Ovary (tissue), 7 donors: ENCODE measurements at regions not wholly inside any gene's neighbourhood (a gene's known extent, or its start where the extent isn't known, plus 50 kb on each side); places are given as distances from the start of the nearest gene placed in this dataset.
A peak's percentile ranks its signal among the peaks of the same experiment; 100 is the strongest.

Experiments used
- DNase-seq, 5 donors: peaks; one replicate each; pipeline ENCODE4 v3.0.0-alpha.2; 2019 to 2020
- H3K27ac ChIP-seq, 2 donors: fragments of 200-600 bp; one replicate each; pipeline versions ENCODE4 v1.5.1 to v1.8.0; 2019 to 2022
- H3K27me3 ChIP-seq: fragments of 200-600 bp; one replicate; pipeline ENCODE4 v1.8.0; 2022
- H3K36me3 ChIP-seq: fragments of 200-600 bp; sonication (generic); one replicate; pipeline ENCODE4 v1.5.1; 2019
- H3K4me1 ChIP-seq: one replicate; pipeline ENCODE4 v1.8.1; 2013; ENCODE audit warnings: mild to moderate bottlenecking, moderate library complexity; ENCODE audit not compliant: insufficient read depth
- H3K4me3 ChIP-seq: fragments of 200-600 bp; sonication (generic); one replicate; pipeline ENCODE4 v1.5.1; 2017
- H3K9me3 ChIP-seq, 2 donors: fragments of 200-600 bp in 1 of 2; sonication (generic) in 1 of 2; one replicate each; pipeline versions ENCODE4 v1.5.1 to v1.8.1; 2013 to 2019; ENCODE audit warnings: mild to moderate bottlenecking in 1 of 2, moderate library complexity in 1 of 2
- CTCF ChIP-seq, 3 donors: fragments of 450-650 bp in 2 of 3; fragments of 200-600 bp in 1 of 3; IDR thresholded peaks; one replicate each; pipeline versions ENCODE4 v1.5.1 to v1.8.0; 2016 to 2022; ENCODE audit warnings: antibody characterized with exemption in 3 of 3, mild to moderate bottlenecking in 1 of 3
- EP300 ChIP-seq: sonication (generic); formaldehyde crosslinking; IDR thresholded peaks from one replicate; pipeline ENCODE4 v1.6.1; 2017; ENCODE audit warnings: antibody characterized with exemption
- POLR2A ChIP-seq: fragments of 450-650 bp; IDR thresholded peaks from one replicate; pipeline ENCODE4 v1.6.1; 2017; ENCODE audit warnings: antibody characterized with exemption, mild to moderate bottlenecking, moderate library complexity
- WGBS, 3 donors: extraction: QIAGEN DNeasy Blood & Tissue Kit in 1 of 3; methylation state at CpG; one replicate each; pipeline versions ENCODE4 v1.1.5 to v1.1.7; 2013 to 2017; 5-methylcytosine and 5-hydroxymethylcytosine counted together
- intact Hi-C, 4 donors: fragments of 100-400 bp; cut with DNase I; formaldehyde crosslinking; loops; one replicate each; pipeline versions ENCODE4 v1.11.0 to v1.15.1; 2022 to 2023
- donor health status: DM: no; HTN: no; CAD: no; lungs with moderate emphysema.
- donor health status: DM: no; HTN: no; CAD: no.
- donor health status: Bipolar disorder and iron deficiency.
- donor health status: DM: no; HTN: no; CAD: no.
- donor health status: DM: yes; HTN: yes; CAD: no.

GRCh38 chr14:97873291-97873690, 1076.1 kb downstream of the VRK1 start:
- Histone ChIP-seq H3K9me3 (no peaks in the 10 kb centered on the region), H3K27me3 (no peaks in the 10 kb centered on the region), H3K36me3 (no peaks in the 10 kb centered on the region), H3K27ac (no peak overlapping the region), H3K4me3 (no peak overlapping the region), H3K4me1 (no peaks in the 10 kb centered on the region)
- DNase-seq: no peak
- TF ChIP-seq CTCF (IDR thresholded peaks at IDR 0.05): no peak
- TF ChIP-seq EP300: no peak
- no peak for TF ChIP-seq POLR2A
- intact Hi-C loops: no loop called here

- Histone ChIP-seq H3K36me3 (no peaks in the 10 kb centered on the region), H3K27ac (no peak overlapping the region), H3K4me3 (no peak overlapping the region), H3K9me3 (no peaks in the 10 kb centered on the region), H3K27me3 (no peaks in the 10 kb centered on the region), H3K4me1 (no peaks in the 10 kb centered on the region)
- TF ChIP-seq CTCF (IDR thresholded peaks at IDR 0.05): no peak
- no peak for TF ChIP-seq POLR2A
- no peak for TF ChIP-seq EP300
- DNase-seq: no peak
- intact Hi-C loops: no loop called here
- 76 to 86% (median 79%) methylated on average over 9 of the region's 9 CpGs for WGBS, 3 donors
These were observed 1077.2 kb downstream of the VRK1 start for GRCh38 chr14:97874394-97874793.

- Histone ChIP-seq H3K36me3 (no peaks in the 10 kb centered on the region), H3K4me3 (no peak overlapping the region), H3K27me3 (no peaks in the 10 kb centered on the region), H3K4me1 (no peaks in the 10 kb centered on the region), H3K9me3 (no peaks in the 10 kb centered on the region), H3K27ac (no peak overlapping the region)
- TF ChIP-seq POLR2A (no peak), EP300 (no peak), CTCF (IDR thresholded peaks at IDR 0.05) (no peak)
- WGBS, 3 donors: 74 to 86% (median 85%) methylated on average over 1 of the region's 1 CpG
- intact Hi-C loops: no loop called here
- no peak for DNase-seq
These were observed 1081.0 kb downstream of the VRK1 start for GRCh38 chr14:97878206-97878605.

GRCh38 chr14:97878727-97879126, 1081.5 kb downstream of the VRK1 start:
- H3K27me3 ChIP-seq: no peaks in the 10 kb centered on the region
- H3K36me3 ChIP-seq: no peaks in the 10 kb centered on the region
- peak in 2 of 5 donors; percentile 10 to 25 for DNase-seq
- H3K4me1 ChIP-seq: no peaks in the 10 kb centered on the region
- 25 to 34% (median 32%) methylated on average over 5 of the region's 5 CpGs for WGBS, 3 donors
- TF ChIP-seq POLR2A (no peak), CTCF (IDR thresholded peaks at IDR 0.05) (no peak)
- no peak overlapping the region for H3K4me3 ChIP-seq
- no peak overlapping the region for H3K27ac ChIP-seq
- H3K9me3 ChIP-seq: no peaks in the 10 kb centered on the region
- intact Hi-C loops: no loop called here

GRCh38 chr14:97887690-97888089, 1090.5 kb downstream of the VRK1 start:
- DNase-seq: no peak
- H3K27me3 ChIP-seq: no peaks in the 10 kb centered on the region
- no peak overlapping the region for H3K4me3 ChIP-seq
- intact Hi-C loops: no loop called here
- no peaks in the 10 kb centered on the region for H3K36me3 ChIP-seq
- no peaks in the 10 kb centered on the region for H3K9me3 ChIP-seq
- no peak for TF ChIP-seq POLR2A
- TF ChIP-seq EP300: no peak
- TF ChIP-seq CTCF (IDR thresholded peaks at IDR 0.05): no peak
- no peaks in the 10 kb centered on the region for H3K4me1 ChIP-seq
- H3K27ac ChIP-seq: no peak overlapping the region
- 74 to 87% (median 75%) methylated on average over 6 of the region's 6 CpGs for WGBS, 3 donors
